ENCODE measurements at regions not wholly inside any gene's neighbourhood (a gene's known extent, or its start where the extent isn't known, plus 50 kb on each side); places are given as distances from the start of the nearest gene placed in this dataset.
"Not testable (repeated sequence)": the region's sequence is repeated elsewhere in the genome, so short reads cannot be mapped to it uniquely, and the experiment has no call there.

GRCh38 chr12:77249892-77250291, 184.5 kb upstream of the E2F7 start:
- DNase-seq: no peak

GRCh38 chr12:77248036-77248435, 182.7 kb upstream of the E2F7 start:
- DNase-seq: no peak

- DNase-seq: no peak
These were observed 182.2 kb upstream of the E2F7 start for GRCh38 chr12:77247542-77247941.

GRCh38 chr12:77243345-77243744, 178.0 kb upstream of the E2F7 start:
- DNase-seq: no peak

GRCh38 chr12:77239617-77240016, 174.2 kb upstream of the E2F7 start:
- DNase-seq: no peak

GRCh38 chr12:77238335-77238734, 173.0 kb upstream of the E2F7 start:
- no peak for DNase-seq

GRCh38 chr12:77237896-77238295, 172.5 kb upstream of the E2F7 start:
- DNase-seq: no peak

- DNase-seq: no peak
These were observed 170.7 kb upstream of the E2F7 start for GRCh38 chr12:77236066-77236465.

- no peak for DNase-seq
These were observed 166.7 kb upstream of the E2F7 start for GRCh38 chr12:77232045-77232444.

GRCh38 chr12:77231501-77231918, 166.1 kb upstream of the E2F7 start:
- DNase-seq: no peak

GRCh38 chr12:77229640-77230442, 164.5 kb upstream of the E2F7 start:
- DNase-seq: no peak

- DNase-seq: no peak
These were observed 163.0 kb upstream of the E2F7 start for GRCh38 chr12:77228376-77228775.

- DNase-seq: no peak
These were observed 161.0 kb upstream of the E2F7 start for GRCh38 chr12:77226368-77226767.

- DNase-seq: no peak
These were observed 160.0 kb upstream of the E2F7 start for GRCh38 chr12:77225373-77225772.

GRCh38 chr12:77224346-77224745, 159.0 kb upstream of the E2F7 start:
- no peak for DNase-seq

- DNase-seq: no peak
These were observed 157.0 kb upstream of the E2F7 start for GRCh38 chr12:77222336-77222735.

GRCh38 chr12:77220586-77220985, 155.2 kb upstream of the E2F7 start:
- DNase-seq: no peak

GRCh38 chr12:77218278-77218677, 152.9 kb upstream of the E2F7 start:
- no peak for DNase-seq

GRCh38 chr12:77216136-77216535, 150.8 kb upstream of the E2F7 start:
- not testable (repeated sequence) for DNase-seq

- no peak for DNase-seq
These were observed 148.8 kb upstream of the E2F7 start for GRCh38 chr12:77214136-77214535.

GRCh38 chr12:77213319-77213718, 147.9 kb upstream of the E2F7 start:
- no peak for DNase-seq

GRCh38 chr12:77210724-77211123, 145.4 kb upstream of the E2F7 start:
- no peak for DNase-seq

- no peak for DNase-seq
These were observed 138.7 kb upstream of the E2F7 start for GRCh38 chr12:77204083-77204482.

- DNase-seq: no peak
These were observed 137.2 kb upstream of the E2F7 start for GRCh38 chr12:77202457-77203060.

All from CD4-positive, alpha-beta T cell treated with Interferon alpha-2 for 1 hour (primary cell).